ENCODE measurements at regions not wholly inside any gene's neighbourhood (a gene's known extent, or its start where the extent isn't known, plus 50 kb on each side); places are given as distances from the start of the nearest gene placed in this dataset.

GRCh38 chr5:158163451-158164295 lies 304.7 kb upstream of the CLINT1 start:
- TF ChIP-seq, protein P1, sequence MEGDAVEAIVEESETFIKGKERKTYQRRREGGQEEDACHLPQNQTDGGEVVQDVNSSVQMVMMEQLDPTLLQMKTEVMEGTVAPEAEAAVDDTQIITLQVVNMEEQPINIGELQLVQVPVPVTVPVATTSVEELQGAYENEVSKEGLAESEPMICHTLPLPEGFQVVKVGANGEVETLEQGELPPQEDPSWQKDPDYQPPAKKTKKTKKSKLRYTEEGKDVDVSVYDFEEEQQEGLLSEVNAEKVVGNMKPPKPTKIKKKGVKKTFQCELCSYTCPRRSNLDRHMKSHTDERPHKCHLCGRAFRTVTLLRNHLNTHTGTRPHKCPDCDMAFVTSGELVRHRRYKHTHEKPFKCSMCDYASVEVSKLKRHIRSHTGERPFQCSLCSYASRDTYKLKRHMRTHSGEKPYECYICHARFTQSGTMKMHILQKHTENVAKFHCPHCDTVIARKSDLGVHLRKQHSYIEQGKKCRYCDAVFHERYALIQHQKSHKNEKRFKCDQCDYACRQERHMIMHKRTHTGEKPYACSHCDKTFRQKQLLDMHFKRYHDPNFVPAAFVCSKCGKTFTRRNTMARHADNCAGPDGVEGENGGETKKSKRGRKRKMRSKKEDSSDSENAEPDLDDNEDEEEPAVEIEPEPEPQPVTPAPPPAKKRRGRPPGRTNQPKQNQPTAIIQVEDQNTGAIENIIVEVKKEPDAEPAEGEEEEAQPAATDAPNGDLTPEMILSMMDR (conservative IDR thresholded peaks at IDR 0.05) = no peak
- TF ChIP-seq EZH2 (IDR thresholded peaks at IDR 0.05; ENCODE audit: low read depth) = no peak
